GM23248 (cell line): ENCODE measurements at regions not wholly inside any gene's neighbourhood (a gene's known extent, or its start where the extent isn't known, plus 50 kb on each side); places are given as distances from the start of the nearest gene placed in this dataset.

Experiments used
- EZH2 ChIP-seq: fragments of 200-600 bp; sonication (generic); IDR thresholded peaks from 2 replicates; pipeline ENCODE4 v1.6.1; 2018; ENCODE audit warnings: antibody characterized with exemption, mild to moderate bottlenecking; ENCODE audit not compliant: insufficient read depth, poor library complexity, severe bottlenecking
- EZH2phosphoT487 ChIP-seq: fragments of 200-600 bp; sonication (generic); IDR thresholded peaks from 2 replicates; pipeline ENCODE4 v1.6.1; 2018; ENCODE audit warnings: antibody characterized with exemption, moderate library complexity, mild to moderate bottlenecking, low read depth; ENCODE audit not compliant: insufficient read depth

DNA sequence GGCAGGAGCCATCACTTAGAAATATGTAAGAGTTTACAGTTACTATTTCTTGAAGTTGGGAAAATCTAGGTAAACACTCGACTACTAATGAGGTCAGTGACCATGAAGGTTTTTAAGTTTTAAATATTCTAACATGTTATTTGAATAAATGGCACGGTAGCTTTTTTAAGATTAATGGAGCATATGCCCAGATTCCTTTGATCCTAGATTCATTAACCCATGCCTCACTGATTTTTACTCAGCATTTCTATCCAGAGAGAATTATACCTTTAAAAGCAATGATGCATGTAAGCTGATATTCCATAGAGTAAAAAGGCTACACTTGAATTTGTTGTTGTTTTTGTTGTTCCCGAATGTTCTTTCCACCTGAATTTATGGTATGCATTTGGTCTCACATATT, 541.4 kb downstream of the DACH1 start:
- TF ChIP-seq EZH2, result no peak
- no peak for TF ChIP-seq EZH2phosphoT487
